Left colon (tissue), 2 donors: ENCODE measurements at regions not wholly inside any gene's neighbourhood (a gene's known extent, or its start where the extent isn't known, plus 50 kb on each side); places are given as distances from the start of the nearest gene placed in this dataset.
"Not testable (repeated sequence)": the region's sequence is repeated elsewhere in the genome, so short reads cannot be mapped to it uniquely, and the experiment has no call there.

ENCODE experiments used
- ATAC-seq: fragments of 200-7000 bp; cut with Tn5 transposase; one replicate; pipeline ENCODE4 v1.9.1; 2020; ENCODE audit warnings: mild to moderate bottlenecking, moderate library complexity
- DNase-seq, 2 donors: peaks; one replicate each; pipeline ENCODE4 v3.0.0-alpha.2; 2020
- intact Hi-C, 2 donors: fragments of 100-400 bp; cut with DNase I in 1 of 2; cut with micrococcal nuclease in 1 of 2; formaldehyde crosslinking; loops; one replicate each; pipeline versions ENCODE4 v1.11.2 to v1.14.0; 2022; cut with DNase I, micrococcal nuclease
- donor health status: DM: no; HTN: no; CAD: no.
- donor health status: DM: yes; HTN: yes; CAD: no.

DNA sequence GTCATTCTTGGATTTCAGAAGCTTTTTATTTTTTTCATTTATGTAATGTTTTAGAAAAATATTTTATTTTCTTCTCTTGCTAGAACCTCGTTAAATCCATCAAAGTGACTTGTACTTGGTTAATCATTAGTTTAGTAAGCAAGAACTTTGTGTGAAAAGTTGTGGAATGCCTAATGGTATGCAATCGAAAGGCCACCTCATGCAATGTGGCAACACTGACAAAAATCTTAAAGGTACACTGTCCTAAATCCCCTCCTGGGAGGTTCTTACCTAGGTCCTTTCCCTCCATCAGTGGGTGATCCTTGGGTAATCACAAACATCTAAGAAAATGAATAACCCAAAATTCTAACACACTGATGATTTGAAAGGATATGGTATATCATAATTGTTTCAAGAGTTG lies 304.2 kb downstream of the DNAH5 start:
- intact Hi-C loops: no loop called here
- no peak for ATAC-seq
- DNase-seq: no peak

DNA sequence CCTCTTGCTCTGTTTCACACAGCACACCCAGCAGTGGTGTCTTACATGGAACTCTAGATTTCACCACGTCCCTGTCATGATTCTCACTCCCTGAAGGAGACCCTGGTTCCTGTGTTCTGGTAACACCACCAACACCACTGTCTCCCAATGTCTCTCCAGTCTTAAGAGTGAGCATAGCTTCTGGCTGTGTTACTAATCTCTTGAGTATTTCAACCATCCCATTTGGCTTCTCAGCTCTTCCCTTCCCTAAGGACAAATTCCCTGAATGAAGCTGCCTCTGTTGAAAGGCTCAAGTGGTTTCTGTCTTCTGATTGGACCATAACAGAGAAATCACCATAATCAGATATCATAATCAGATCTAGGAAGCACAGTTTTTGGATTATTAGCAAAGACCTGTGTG lies 311.8 kb downstream of the DNAH5 start:
- intact Hi-C loops: no loop called here
- DNase-seq: no peak
- no peak for ATAC-seq

DNA sequence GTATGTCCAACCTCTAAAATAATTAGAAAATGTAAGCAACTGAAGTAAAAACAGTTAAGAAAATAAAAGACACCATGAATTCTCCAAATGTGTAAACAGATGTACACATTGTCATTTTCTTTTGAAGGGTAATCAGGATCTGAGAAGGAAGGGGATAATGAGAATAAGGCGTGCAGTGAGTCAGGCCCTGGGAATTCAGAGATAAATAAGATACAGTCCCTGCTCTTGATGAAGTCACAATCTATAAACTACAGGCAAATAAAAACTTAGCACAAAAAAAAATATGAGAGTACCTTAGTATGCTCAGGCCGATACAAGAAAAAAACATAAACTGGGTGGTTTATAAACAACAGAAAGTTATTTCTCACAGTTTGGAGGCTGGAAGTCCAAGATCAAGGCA lies 315.3 kb downstream of the DNAH5 start:
- DNase-seq (no peak), ATAC-seq (no peak)
- intact Hi-C loops: no loop called here

DNA sequence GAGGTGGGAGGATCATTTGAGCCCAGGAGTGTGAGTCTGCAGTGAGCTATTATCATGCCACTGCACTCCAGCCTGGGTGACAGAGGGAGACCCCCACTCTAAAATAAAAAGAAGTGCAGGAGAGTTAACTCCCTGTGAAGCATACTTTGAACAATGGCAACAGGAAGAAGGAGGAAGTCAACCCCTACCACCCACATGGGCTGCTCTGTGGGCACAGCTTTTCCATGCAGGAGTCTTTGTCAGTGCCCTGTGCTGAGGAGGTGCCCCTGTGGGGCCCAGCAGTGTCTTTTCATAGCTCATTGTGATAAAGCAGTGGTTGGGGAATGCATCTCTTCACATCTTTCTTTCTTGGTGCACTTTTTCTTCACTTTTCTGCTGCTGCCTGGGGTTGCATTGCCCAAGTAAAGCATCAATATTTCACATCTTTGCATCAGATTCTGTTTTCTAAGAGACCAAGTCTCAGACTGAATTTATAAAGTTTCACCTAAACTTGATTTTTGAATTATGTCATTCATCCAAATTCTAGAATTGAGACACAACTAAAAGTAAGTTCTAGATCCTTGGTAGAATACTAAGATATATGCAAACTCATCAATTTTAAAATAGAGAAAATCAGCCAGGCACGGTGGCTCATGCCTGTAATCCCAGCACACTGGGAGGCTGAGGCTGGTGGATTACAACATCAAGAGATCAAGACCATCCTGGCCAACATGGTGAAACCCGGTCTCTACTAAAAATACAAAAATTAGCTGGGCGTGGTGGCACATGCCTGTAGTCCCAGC lies 316.6 kb downstream of the DNAH5 start:
- intact Hi-C loops: no loop called here
- DNase-seq (no peak), ATAC-seq (no peak)

DNA sequence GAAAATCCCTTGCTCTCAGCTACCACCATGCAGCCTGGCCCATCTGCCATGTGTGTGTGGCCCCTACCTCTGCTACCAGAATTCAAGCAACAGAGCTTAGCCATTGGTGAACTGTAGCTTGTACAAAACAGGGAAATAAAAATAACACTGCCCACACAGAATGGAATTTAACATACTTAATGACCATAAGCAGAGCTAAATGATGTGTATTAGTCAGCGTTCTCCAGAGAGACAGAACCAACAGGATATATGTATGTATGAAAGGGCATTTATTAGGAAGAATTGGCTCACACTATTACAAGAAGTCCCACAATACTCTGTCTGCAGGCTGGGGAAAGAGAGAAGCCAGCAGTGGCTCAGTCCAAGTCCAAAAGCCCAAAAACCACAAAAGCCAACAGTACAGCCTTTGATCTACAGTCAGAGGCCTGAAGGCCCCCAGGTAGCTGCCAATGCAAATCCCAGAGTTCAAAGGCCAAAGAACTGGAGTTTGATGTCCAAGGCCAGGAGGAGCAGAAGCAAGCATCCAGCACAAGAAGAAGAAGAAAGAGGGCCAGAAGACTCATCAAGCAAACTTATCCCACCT lies 318.8 kb downstream of the DNAH5 start:
- DNase-seq (no peak), ATAC-seq (no peak)
- intact Hi-C loops: no loop called here

DNA sequence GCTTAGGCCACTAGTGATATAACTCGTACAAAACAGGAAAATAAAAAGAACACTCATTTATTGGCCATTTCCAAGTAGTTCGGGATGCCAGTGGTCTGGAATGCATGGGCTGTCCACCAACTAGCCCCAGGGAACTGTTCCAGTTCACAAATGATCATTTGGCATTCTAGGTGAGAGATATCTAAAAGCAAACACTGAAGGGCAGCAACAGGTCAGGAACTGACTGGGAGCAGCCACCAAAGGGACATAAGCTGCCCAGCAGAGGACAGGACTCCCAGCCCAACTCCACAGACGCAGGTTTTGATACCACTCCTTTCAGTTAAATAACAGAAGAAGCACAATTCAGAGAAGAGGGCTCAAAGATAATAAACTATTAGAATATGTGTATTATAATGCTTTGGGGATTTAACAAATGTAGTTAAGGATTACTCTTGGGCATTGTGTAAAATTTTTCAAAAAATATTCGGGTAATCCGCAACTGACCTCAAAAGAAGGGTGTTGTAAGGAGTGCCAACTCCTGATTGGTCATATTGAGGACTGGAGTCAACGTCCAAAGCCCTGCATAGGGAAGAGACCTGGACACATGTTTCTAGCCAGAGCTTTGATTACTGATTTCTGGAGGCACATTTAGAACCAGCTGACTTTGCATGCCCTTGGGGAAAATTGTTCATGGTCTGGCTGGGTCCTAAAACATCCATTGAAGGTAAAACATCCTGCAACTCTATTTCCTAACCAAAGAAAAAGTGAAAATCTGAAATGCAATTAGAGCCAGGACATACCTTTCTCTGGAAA lies 320.0 kb downstream of the DNAH5 start:
- DNase-seq (no peak), ATAC-seq (no peak)
- intact Hi-C loops: no loop called here

DNA sequence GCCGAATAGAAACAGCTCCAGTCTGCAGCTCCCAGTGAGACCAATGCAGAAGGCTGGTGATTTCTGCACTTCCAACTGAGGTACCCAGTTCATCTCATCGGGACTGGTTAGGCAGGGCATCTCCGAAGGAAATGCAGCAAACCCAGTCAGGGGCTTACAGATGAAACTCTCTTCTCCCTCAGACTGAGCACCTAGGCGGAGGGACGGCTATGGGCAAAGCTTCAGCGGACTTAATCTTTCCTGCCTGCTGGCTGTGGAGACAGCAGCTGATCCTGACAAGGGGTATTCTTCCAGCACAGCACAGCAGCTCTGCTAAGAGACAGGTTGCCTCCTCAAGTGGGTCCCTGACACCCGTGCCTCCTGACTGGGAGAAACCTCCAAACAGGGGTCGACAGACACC lies 330.9 kb downstream of the DNAH5 start:
- ATAC-seq: no peak
- no peak for DNase-seq
- intact Hi-C loops: no loop called here

DNA sequence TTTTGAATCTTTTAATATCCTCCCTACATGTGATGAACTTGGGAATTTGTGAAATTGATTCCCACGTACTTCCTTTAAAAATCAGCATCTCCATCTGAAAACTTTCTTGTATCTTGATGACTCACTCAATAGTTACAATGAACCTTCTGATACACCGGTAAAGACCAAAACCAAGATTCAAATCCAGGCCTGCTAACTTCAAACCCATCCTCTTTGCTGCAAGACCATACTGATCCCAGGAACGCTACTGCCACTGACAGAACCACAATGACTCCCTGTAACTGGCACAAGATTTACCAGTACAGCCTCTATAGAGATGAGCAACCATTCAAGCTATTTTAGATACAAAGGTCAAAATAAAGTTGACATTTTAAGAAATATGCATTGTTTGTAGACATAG lies 332.9 kb downstream of the DNAH5 start:
- ATAC-seq (no peak), DNase-seq (no peak)
- intact Hi-C loops: no loop called here

DNA sequence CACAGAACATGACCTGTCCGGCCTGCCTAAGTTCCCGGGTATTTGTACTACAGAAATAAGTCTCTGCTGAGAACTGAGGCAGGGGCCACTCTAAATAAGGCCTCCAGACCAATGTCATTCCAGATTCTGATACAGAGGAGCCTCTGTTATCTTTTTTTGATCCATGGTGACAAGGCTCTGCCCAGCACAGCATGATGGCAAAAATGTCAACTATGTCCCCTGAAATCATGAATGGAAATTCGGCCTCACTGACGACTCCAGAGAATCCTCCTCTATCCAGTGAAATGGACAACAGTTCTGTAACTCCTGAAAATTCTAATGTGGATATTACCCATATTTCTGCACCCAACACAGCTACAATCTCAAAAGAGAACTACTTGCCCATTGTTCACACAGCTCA lies 335.0 kb downstream of the DNAH5 start:
- ATAC-seq: no peak
- intact Hi-C loops: no loop called here

DNA sequence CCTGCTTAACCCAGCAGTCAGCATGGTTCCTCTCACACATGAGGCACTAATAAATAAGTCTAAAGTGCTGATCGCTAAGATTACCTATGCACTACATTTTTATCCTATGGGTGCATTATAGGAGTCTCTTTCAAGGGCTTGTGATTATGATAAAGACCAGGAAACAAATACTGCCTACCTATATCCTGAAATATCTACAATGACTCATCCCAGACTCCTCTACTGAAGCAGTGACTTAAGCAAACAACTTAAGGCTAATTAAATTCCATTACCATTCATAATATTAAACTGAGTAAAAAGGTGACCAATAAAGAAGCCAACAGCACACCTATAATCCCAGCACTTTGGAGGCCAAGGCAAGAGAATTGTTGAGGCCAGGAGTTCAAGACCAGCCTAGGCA lies 338.4 kb downstream of the DNAH5 start:
- no peak for ATAC-seq
- intact Hi-C loops: no loop called here
- no peak for DNase-seq

More for the DNA sequence above, 335.0 kb downstream of the DNAH5 start:
- no peak for DNase-seq

DNA sequence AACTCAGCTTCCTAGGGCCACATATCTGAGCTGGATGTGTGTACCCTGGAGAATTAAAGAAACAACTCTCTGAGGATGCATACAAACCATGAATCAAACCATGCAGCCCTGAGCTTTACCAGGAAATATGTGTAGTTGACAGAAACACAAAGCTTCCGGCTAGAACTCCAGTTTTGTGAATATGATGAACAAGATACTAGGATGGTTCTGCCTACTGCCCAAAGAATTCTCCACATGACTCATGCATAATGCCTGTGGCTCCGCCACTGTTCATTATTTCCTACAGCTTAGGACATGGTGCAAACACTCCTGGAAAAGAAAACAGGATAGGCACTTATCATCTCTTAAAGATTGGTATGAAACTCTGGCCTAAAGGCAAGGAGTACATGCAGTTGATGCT lies 343.4 kb downstream of the DNAH5 start:
- intact Hi-C loops: no loop called here
- no peak for ATAC-seq
- DNase-seq: no peak

DNA sequence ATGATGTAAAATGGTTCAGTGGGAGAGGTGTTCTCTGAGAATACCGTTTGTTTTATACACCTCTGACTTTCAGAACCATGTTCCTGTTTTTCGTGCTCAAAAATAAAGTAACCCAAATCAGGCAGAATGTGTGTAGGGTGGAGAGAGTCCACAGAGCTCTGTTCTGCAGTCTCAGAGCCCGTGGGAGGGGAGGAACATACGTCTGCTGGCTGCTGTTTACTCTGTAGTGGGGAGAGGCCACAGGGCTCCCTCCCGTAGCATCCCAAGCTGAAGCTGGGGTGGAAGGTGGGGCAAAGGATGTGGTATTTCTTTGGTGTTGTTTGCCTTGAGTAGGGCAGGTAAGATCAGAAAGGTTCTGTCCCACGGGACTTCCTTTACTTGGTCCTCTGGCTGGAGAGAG lies 348.5 kb downstream of the DNAH5 start:
- no peak for ATAC-seq
- no peak for DNase-seq
- intact Hi-C loops: no loop called here

DNA sequence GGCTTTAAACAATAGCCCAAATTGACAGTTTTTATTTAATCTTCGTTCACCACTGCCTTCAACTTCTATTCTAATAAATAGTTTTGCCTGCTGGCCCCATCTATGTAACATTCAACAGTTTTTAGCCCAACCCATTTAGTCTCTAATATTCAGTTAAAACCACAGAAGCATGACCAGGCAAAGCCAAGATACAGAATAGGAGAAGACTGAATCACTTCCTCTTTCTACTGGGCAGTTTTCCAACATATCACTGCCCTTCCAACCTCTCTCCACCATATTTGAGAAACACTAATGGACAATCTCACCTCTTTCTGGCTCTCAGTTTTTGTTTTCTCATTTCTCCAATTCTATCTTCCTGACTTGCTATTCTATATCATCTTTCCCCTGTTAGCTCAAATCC lies 352.9 kb downstream of the DNAH5 start:
- intact Hi-C loops: no loop called here
- DNase-seq (no peak), ATAC-seq (no peak)

DNA sequence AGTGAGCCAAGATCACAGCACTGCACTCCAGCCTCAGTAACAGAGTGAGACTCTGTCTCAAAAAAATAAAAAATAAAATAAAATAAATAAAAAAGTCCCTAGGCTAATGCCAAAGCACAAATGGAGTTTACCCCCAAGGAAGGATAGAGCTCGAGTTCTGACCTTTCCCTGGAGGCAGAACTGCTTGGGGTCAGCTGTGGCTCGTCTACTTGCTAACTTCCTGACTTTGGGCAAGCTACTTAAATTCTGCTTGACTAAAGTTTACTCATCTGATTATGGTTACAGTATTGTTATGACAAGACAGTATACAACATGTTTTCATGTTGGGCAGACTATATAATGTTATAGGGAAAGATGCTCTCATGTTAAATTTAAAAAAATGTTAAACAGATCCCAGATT lies 359.2 kb downstream of the DNAH5 start:
- ATAC-seq (no peak), DNase-seq (no peak)
- intact Hi-C loops: no loop called here

DNA sequence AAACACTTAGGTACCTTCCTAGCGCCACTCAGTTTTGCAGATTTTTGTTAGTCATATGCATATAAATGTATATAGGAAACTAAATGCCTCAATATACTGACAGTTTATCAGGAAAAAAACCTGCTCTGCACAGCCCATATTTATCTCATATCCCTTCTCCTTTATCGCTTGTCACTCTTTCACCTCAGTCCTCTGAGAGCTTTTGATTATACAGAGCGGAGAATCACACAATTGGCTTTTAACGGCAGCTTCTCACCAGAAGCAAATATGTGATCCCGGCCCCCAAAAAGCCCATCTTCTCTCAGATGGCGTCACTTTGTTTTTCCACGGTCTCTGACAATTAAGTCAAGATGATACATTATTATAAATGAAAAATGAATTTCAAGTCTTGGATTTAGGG lies 362.6 kb downstream of the DNAH5 start:
- no peak for DNase-seq
- ATAC-seq: no peak
- intact Hi-C loops: no loop called here

DNA sequence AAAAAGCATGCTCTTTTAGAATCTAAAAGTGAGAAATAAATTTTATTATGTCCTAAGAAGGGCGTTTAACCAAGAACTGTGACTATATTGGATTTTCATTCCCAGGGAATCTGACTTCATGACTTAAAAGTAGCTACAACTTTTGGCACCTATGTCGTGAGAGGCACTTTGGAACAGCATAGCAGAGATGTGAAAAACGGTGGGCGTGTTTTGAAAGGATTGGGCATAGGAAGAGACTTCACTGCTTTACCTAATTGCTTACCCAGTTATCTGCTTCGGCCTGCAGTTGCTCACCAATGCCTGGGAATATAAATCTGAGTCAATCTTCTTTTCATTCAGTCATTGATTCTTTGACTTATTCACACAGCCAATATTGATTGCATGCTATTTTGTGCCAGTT lies 363.4 kb downstream of the DNAH5 start:
- no peak for DNase-seq
- no peak for ATAC-seq
- intact Hi-C loops: no loop called here

DNA sequence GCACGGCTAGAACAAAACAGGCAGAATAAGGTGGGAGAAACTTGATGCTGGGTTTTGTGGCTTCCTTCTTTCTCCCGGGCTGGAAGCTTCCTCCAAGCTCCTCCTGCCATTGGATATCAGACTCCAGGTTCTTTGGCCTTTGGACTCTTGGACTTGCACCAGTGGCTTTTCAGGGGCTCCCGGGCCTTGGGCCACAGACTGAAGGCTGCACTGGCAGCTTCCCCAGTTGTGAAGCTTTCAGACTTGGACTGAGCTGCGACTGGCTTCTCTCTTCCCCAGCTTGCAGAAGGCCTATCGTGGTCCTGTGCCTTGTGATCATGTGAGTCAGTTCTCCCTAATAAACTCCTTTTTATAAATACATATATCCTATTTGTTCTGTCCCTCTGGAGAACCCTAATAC lies 364.4 kb downstream of the DNAH5 start:
- DNase-seq (no peak), ATAC-seq (no peak)
- intact Hi-C loops: no loop called here

DNA sequence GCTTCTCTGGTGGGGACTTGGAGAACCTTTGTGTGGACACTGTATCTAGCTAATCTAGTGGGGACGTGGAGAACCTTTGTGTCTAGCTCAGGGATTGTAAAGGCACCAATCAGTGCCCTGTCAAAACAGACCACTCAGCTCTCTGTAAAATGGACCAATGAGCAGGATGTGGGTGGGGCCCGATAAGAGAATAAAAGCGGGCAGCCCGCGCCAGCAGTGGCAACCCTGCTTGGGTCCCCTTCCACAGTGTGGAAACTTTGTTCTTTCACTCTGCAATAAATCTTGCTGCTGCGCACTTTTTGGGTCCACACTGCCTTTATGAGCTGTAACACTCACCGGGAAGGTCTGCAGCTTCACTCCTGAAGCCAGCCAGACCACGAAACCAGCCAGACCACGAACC lies 365.4 kb downstream of the DNAH5 start:
- ATAC-seq, intact Hi-C loops, DNase-seq: not testable (repeated sequence)

DNA sequence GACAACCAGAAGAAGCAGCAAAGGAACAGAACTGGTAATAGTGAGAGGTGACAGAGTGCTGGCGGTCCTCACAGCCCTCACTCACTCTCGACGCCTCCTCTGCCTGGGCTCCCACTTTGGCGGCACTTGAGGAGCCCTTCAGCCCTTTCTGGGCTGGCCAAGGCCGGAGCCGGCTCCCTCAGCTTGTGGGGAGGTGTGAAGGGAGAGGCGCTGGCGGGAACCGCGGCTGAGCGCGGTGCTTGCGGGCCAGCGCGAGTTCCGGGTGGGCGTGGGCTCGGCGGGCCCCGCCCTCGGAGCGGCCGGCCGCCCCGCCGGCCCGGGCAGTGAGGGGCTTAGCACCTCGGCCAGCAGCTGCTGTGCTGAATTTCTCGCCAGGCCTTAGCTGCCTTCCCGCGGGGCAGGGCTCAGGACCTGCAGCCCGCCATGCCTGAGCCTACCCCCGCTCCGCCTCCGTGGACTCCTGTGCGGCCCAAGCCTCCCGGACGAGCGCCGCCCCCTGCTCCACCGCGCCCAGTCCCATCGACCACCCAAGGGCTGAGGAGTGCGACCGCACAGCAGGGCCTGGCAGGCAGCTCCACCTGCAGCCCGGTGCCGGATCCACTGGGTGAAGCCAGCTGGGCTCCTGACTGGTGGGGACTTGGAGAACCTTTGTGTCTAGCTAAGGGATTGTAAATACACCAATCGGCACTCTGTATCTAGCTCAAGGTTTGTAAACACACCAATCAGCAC lies 366.0 kb downstream of the DNAH5 start:
- DNase-seq, ATAC-seq, intact Hi-C loops: not testable (repeated sequence)

DNA sequence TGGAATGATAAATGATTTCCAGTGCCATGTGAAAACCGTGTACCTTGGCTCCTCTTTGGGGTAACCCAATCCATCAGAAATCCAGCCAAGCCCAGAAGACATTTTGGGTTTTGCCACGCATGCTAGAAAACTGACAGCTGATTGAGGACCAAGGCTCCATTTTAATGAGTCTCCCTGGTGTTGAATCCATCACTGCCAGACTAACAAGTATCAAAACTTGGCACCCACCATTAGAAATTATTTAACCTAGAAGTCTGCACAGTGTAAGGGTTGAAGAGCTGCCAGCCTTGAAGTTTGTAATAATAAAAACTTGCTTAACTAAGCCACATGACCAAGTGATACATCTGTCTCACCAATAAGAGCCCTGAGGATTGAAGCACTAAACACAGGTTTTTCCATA lies 369.9 kb downstream of the DNAH5 start:
- ATAC-seq (no peak), DNase-seq (no peak)
- intact Hi-C loops: no loop called here
